Activated naive CD4-positive, alpha-beta T cell treated with anti-CD3 and anti-CD28 coated beads, Interleukin-2, amount 50 U/mL, for 24 hours (primary cell): ENCODE measurements at regions not wholly inside any gene's neighbourhood (a gene's known extent, or its start where the extent isn't known, plus 50 kb on each side); places are given as distances from the start of the nearest gene placed in this dataset.

Source experiments
- H3K27ac Mint-ChIP-seq: one replicate; pipeline ENCODE4 v1.8.0; 2021; ENCODE audit warnings: mild to moderate bottlenecking, mixed read lengths
- H3K27me3 Mint-ChIP-seq: one replicate; pipeline ENCODE4 v1.8.0; 2021; ENCODE audit warnings: mixed read lengths
- H3K36me3 Mint-ChIP-seq: one replicate; pipeline ENCODE4 v1.8.0; 2021; ENCODE audit warnings: mixed read lengths
- H3K4me1 Mint-ChIP-seq: one replicate; pipeline ENCODE4 v1.8.0; 2021; ENCODE audit warnings: mixed read lengths
- H3K4me3 Mint-ChIP-seq: one replicate; pipeline ENCODE4 v1.8.0; 2021; ENCODE audit warnings: mild to moderate bottlenecking, mixed read lengths
- H3K9me3 Mint-ChIP-seq: one replicate; pipeline ENCODE4 v1.8.0; 2021; ENCODE audit warnings: mixed read lengths

- Mint-ChIP-seq H3K4me3 (no peak overlapping the region), H3K27ac (no peak overlapping the region), H3K27me3 (no peaks in the 10 kb centered on the region), H3K36me3 (no peaks in the 10 kb centered on the region), H3K9me3 (no peaks in the 10 kb centered on the region), H3K4me1 (peaks cover 4% of the 10 kb centered on the region)
These were observed 73.3 kb upstream of the HMHB1 start for GRCh38 chr5:143738417-143739401.

GRCh38 chr5:143737062-143737461, 74.9 kb upstream of the HMHB1 start:
- Mint-ChIP-seq H3K36me3 (no peaks in the 10 kb centered on the region), H3K9me3 (no peaks in the 10 kb centered on the region), H3K27ac (no peak overlapping the region), H3K4me3 (no peak overlapping the region), H3K27me3 (no peaks in the 10 kb centered on the region), H3K4me1 (peaks cover 4% of the 10 kb centered on the region)

GRCh38 chr5:143734456-143734780, 77.5 kb upstream of the HMHB1 start:
- H3K4me3 Mint-ChIP-seq = no peak overlapping the region
- H3K27ac Mint-ChIP-seq = no peak overlapping the region
- no peaks in the 10 kb centered on the region for H3K36me3 Mint-ChIP-seq
- no peaks in the 10 kb centered on the region for H3K9me3 Mint-ChIP-seq
- H3K4me1 Mint-ChIP-seq = no peaks in the 10 kb centered on the region
- peaks cover 2% of the 10 kb centered on the region for H3K27me3 Mint-ChIP-seq

GRCh38 chr5:143733665-143734455, 78.1 kb upstream of the HMHB1 start:
- no peaks in the 10 kb centered on the region for H3K9me3 Mint-ChIP-seq
- H3K36me3 Mint-ChIP-seq = no peaks in the 10 kb centered on the region
- H3K4me3 Mint-ChIP-seq = no peak overlapping the region
- H3K27ac Mint-ChIP-seq = no peak overlapping the region
- no peaks in the 10 kb centered on the region for H3K4me1 Mint-ChIP-seq
- H3K27me3 Mint-ChIP-seq = peaks cover 4% of the 10 kb centered on the region

GRCh38 chr5:143732402-143732801, 79.6 kb upstream of the HMHB1 start:
- no peaks in the 10 kb centered on the region for H3K9me3 Mint-ChIP-seq

GRCh38 chr5:143730112-143730801, 81.7 kb upstream of the HMHB1 start:
- H3K27ac Mint-ChIP-seq = no peak overlapping the region
- peaks cover 4% of the 10 kb centered on the region for H3K27me3 Mint-ChIP-seq
- H3K36me3 Mint-ChIP-seq = no peaks in the 10 kb centered on the region
- no peak overlapping the region for H3K4me3 Mint-ChIP-seq
- no peaks in the 10 kb centered on the region for H3K9me3 Mint-ChIP-seq
- no peaks in the 10 kb centered on the region for H3K4me1 Mint-ChIP-seq

More at GRCh38 chr5:143732402-143732801, 79.6 kb upstream of the HMHB1 start:
- Mint-ChIP-seq H3K27me3 (peaks cover 4% of the 10 kb centered on the region), H3K27ac (no peak overlapping the region), H3K4me1 (no peaks in the 10 kb centered on the region), H3K36me3 (no peaks in the 10 kb centered on the region), H3K4me3 (no peak overlapping the region)

GRCh38 chr5:143729334-143729946, 82.5 kb upstream of the HMHB1 start:
- no peak overlapping the region for H3K27ac Mint-ChIP-seq
- peaks cover 4% of the 10 kb centered on the region for H3K9me3 Mint-ChIP-seq
- no peak overlapping the region for H3K4me3 Mint-ChIP-seq
- peaks cover 6% of the 10 kb centered on the region for H3K27me3 Mint-ChIP-seq
- no peaks in the 10 kb centered on the region for H3K4me1 Mint-ChIP-seq
- no peaks in the 10 kb centered on the region for H3K36me3 Mint-ChIP-seq

- no peak overlapping the region for H3K27ac Mint-ChIP-seq
- H3K4me1 Mint-ChIP-seq = no peaks in the 10 kb centered on the region
- no peaks in the 10 kb centered on the region for H3K36me3 Mint-ChIP-seq
- H3K27me3 Mint-ChIP-seq = peaks cover 3% of the 10 kb centered on the region
- peaks cover 10% of the 10 kb centered on the region for H3K9me3 Mint-ChIP-seq
- H3K4me3 Mint-ChIP-seq = no peak overlapping the region
These were observed 88.8 kb upstream of the HMHB1 start for GRCh38 chr5:143723159-143723558.

- no peaks in the 10 kb centered on the region for H3K36me3 Mint-ChIP-seq
- peaks cover 10% of the 10 kb centered on the region for H3K9me3 Mint-ChIP-seq
- H3K27ac Mint-ChIP-seq = no peak overlapping the region
- H3K4me3 Mint-ChIP-seq = no peak overlapping the region
- peaks cover 3% of the 10 kb centered on the region for H3K27me3 Mint-ChIP-seq
- no peaks in the 10 kb centered on the region for H3K4me1 Mint-ChIP-seq
These were observed 90.0 kb upstream of the HMHB1 start for GRCh38 chr5:143721925-143722324.

- peaks cover 3% of the 10 kb centered on the region for H3K27me3 Mint-ChIP-seq
- H3K4me1 Mint-ChIP-seq = no peaks in the 10 kb centered on the region
- no peak overlapping the region for H3K4me3 Mint-ChIP-seq
- peaks cover 10% of the 10 kb centered on the region for H3K9me3 Mint-ChIP-seq
- no peaks in the 10 kb centered on the region for H3K36me3 Mint-ChIP-seq
- H3K27ac Mint-ChIP-seq = no peak overlapping the region
These were observed 91.3 kb upstream of the HMHB1 start for GRCh38 chr5:143720689-143721088.

GRCh38 chr5:143717400-143717799, 94.6 kb upstream of the HMHB1 start:
- no peak overlapping the region for H3K27ac Mint-ChIP-seq
- H3K27me3 Mint-ChIP-seq = no peaks in the 10 kb centered on the region

GRCh38 chr5:143716881-143717280, 95.1 kb upstream of the HMHB1 start:
- Mint-ChIP-seq H3K4me1 (no peaks in the 10 kb centered on the region), H3K9me3 (no peaks in the 10 kb centered on the region), H3K27me3 (no peaks in the 10 kb centered on the region), H3K4me3 (no peak overlapping the region), H3K36me3 (no peaks in the 10 kb centered on the region), H3K27ac (no peak overlapping the region)

More at GRCh38 chr5:143717400-143717799, 94.6 kb upstream of the HMHB1 start:
- no peaks in the 10 kb centered on the region for H3K36me3 Mint-ChIP-seq
- H3K9me3 Mint-ChIP-seq = no peaks in the 10 kb centered on the region
- no peak overlapping the region for H3K4me3 Mint-ChIP-seq
- H3K4me1 Mint-ChIP-seq = no peaks in the 10 kb centered on the region

- Mint-ChIP-seq H3K4me1 (no peaks in the 10 kb centered on the region), H3K27ac (no peak overlapping the region), H3K36me3 (no peaks in the 10 kb centered on the region), H3K27me3 (no peaks in the 10 kb centered on the region), H3K4me3 (no peak overlapping the region), H3K9me3 (no peaks in the 10 kb centered on the region)
These were observed 96.3 kb upstream of the HMHB1 start for GRCh38 chr5:143715616-143716015.

- peaks cover under 1% of the 10 kb centered on the region for H3K27me3 Mint-ChIP-seq
- H3K4me1 Mint-ChIP-seq = no peaks in the 10 kb centered on the region
- no peak overlapping the region for H3K27ac Mint-ChIP-seq
- H3K4me3 Mint-ChIP-seq = no peak overlapping the region
- no peaks in the 10 kb centered on the region for H3K36me3 Mint-ChIP-seq
- H3K9me3 Mint-ChIP-seq = no peaks in the 10 kb centered on the region
These were observed 97.3 kb upstream of the HMHB1 start for GRCh38 chr5:143714629-143715028.
